Caco-2 (cell line): ENCODE measurements at regions not wholly inside any gene's neighbourhood (a gene's known extent, or its start where the extent isn't known, plus 50 kb on each side); places are given as distances from the start of the nearest gene placed in this dataset.

Experiments used
- BruUV-seq: library from RNA; stranded (reverse); fragments of 400-500 nt; replicated peaks from 2 replicates; lab custom pipeline; 2021; lab: Mats Ljungman, UMichigan
- CTCF ChIA-PET: fragments of 300-600 bp; sonication (Branson Sonifier 250); formaldehyde crosslinking; loops from one replicate; lab custom pipeline; 2022; ENCODE audit warnings: antibody characterized with exemption; lab: Charles Lee
- POLR2A ChIA-PET: fragments of 300-600 bp; sonication (Branson Sonifier 250); formaldehyde crosslinking; loops from one replicate; lab custom pipeline; 2022; ENCODE audit warnings: antibody characterized with exemption; lab: Charles Lee
- DNase-seq, 2 experiments: peaks; one replicate each; pipeline versions ENCODE4 v3.0.0 to v3.0.0-alpha.2; 2020 to 2022
- H3K27me3 ChIP-seq: replicated peaks from 2 replicates; pipeline ENCODE4 v1.6.0; 2011; ENCODE audit warnings: low read length; ENCODE audit not compliant: control insufficient read depth, insufficient read depth
- H3K36me3 ChIP-seq: 2 replicates; pipeline ENCODE4 v1.5.1; 2011; ENCODE audit warnings: low read length; ENCODE audit not compliant: control insufficient read depth, insufficient read depth
- H3K4me1 ChIP-seq: fragments of 250-450 bp; sonication (Bioruptor Pico); 2 replicates; pipeline ENCODE4 v1.5.1; 2020; ENCODE audit warnings: mild to moderate bottlenecking
- H3K4me3 ChIP-seq: 2 replicates; pipeline ENCODE4 v1.5.1; 2011; ENCODE audit warnings: low read depth, mild to moderate bottlenecking, control low read depth, low read length
- H3K9me3 ChIP-seq: fragments of 250-450 bp; sonication (Bioruptor Pico); 2 replicates; pipeline ENCODE4 v1.5.1; 2020; ENCODE audit warnings: mild to moderate bottlenecking, moderate library complexity
- H3K27ac Mint-ChIP-seq: one replicate; pipeline ENCODE4 v1.8.0; 2022; ENCODE audit warnings: mixed read lengths; ENCODE audit not compliant: unreplicated experiment
- H3K27me3 Mint-ChIP-seq: one replicate; pipeline ENCODE4 v1.8.0; 2022; ENCODE audit warnings: mixed read lengths; ENCODE audit not compliant: insufficient read depth, unreplicated experiment
- H3K36me3 Mint-ChIP-seq: one replicate; pipeline ENCODE4 v1.8.0; 2022; ENCODE audit warnings: mild to moderate bottlenecking, mixed read lengths; ENCODE audit not compliant: insufficient read depth, unreplicated experiment
- H3K4me1 Mint-ChIP-seq: one replicate; pipeline ENCODE4 v1.8.0; 2022; ENCODE audit warnings: low read depth, mixed read lengths; ENCODE audit not compliant: unreplicated experiment
- H3K4me3 Mint-ChIP-seq: one replicate; pipeline ENCODE4 v1.8.0; 2022; ENCODE audit warnings: mild to moderate bottlenecking, moderate library complexity, mixed read lengths; ENCODE audit not compliant: unreplicated experiment
- H3K9me3 Mint-ChIP-seq: one replicate; pipeline ENCODE4 v1.8.0; 2022; ENCODE audit warnings: mixed read lengths; ENCODE audit not compliant: unreplicated experiment
- intact Hi-C: fragments of 100-400 bp; cut with micrococcal nuclease; formaldehyde crosslinking; loops from one replicate; pipeline ENCODE4 v1.10.0; 2022; ENCODE audit not compliant: unreplicated experiment
- TF ChIP-seq, protein P1 (sequence below), 2 experiments: fragments of 200-600 bp in 1 of 2; IDR thresholded peaks; 1 replicate in 1 of 2; 2 replicates in 1 of 2; pipeline versions ENCODE4 v1.5.1 to v1.8.0; 2011 to 2022; ENCODE audit warnings: antibody characterized with exemption in 1 of 2, control low read depth in 1 of 2, inconsistent platforms in 1 of 2, low read depth in 1 of 2, low read length in 1 of 2, mild to moderate bottlenecking in 1 of 2, moderate library complexity in 1 of 2; ENCODE audit not compliant: insufficient read depth in 1 of 2, severe bottlenecking in 1 of 2, unreplicated experiment in 1 of 2

DNA sequence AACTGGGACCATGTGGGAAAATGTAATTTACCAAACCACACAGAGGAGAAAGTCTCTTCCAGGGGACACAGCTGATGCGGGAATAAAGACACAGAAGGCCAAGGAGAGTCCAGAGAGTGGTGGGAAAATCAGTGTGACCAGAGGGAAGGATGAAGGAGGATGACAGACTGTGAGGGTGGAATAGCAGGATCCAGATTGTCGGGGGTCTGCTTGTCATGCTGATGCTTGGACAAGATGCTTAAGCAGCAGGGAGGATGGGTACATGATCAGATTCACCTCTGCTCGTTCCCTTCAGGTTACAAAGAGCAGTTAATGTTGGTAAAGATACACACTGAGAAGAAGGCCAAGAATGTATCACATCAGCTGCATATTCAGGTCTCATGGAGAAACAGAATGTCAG, 117.1 kb upstream of the ZNF644 start:
- CTCF ChIA-PET = no interaction called here
- TF ChIP-seq, protein P1, sequence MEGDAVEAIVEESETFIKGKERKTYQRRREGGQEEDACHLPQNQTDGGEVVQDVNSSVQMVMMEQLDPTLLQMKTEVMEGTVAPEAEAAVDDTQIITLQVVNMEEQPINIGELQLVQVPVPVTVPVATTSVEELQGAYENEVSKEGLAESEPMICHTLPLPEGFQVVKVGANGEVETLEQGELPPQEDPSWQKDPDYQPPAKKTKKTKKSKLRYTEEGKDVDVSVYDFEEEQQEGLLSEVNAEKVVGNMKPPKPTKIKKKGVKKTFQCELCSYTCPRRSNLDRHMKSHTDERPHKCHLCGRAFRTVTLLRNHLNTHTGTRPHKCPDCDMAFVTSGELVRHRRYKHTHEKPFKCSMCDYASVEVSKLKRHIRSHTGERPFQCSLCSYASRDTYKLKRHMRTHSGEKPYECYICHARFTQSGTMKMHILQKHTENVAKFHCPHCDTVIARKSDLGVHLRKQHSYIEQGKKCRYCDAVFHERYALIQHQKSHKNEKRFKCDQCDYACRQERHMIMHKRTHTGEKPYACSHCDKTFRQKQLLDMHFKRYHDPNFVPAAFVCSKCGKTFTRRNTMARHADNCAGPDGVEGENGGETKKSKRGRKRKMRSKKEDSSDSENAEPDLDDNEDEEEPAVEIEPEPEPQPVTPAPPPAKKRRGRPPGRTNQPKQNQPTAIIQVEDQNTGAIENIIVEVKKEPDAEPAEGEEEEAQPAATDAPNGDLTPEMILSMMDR (IDR thresholded peaks at IDR 0.05; ENCODE audit: insufficient read depth in 1 of 2, low read depth in 1 of 2, low read length in 1 of 2, severe bottlenecking in 1 of 2, unreplicated experiment in 1 of 2) = no peak
- BruUV-seq = no TSS peak
- no peak for DNase-seq
- Mint-ChIP-seq H3K36me3 (no peaks in the 10 kb centered on the region), H3K9me3 (no peaks in the 10 kb centered on the region), H3K4me3 (no peak overlapping the region), H3K27ac (no peak overlapping the region), H3K27me3 (no peaks in the 10 kb centered on the region), H3K4me1 (no peaks in the 10 kb centered on the region)
- no peak overlapping the region for H3K4me3 ChIP-seq
- intact Hi-C loops = no loop called here
- POLR2A ChIA-PET = no interaction called here
- no peaks in the 10 kb centered on the region for H3K9me3 ChIP-seq
- H3K4me1 ChIP-seq = no peaks in the 10 kb centered on the region
- H3K36me3 ChIP-seq = no peaks in the 10 kb centered on the region
- H3K27me3 ChIP-seq = no peaks in the 10 kb centered on the region

DNA sequence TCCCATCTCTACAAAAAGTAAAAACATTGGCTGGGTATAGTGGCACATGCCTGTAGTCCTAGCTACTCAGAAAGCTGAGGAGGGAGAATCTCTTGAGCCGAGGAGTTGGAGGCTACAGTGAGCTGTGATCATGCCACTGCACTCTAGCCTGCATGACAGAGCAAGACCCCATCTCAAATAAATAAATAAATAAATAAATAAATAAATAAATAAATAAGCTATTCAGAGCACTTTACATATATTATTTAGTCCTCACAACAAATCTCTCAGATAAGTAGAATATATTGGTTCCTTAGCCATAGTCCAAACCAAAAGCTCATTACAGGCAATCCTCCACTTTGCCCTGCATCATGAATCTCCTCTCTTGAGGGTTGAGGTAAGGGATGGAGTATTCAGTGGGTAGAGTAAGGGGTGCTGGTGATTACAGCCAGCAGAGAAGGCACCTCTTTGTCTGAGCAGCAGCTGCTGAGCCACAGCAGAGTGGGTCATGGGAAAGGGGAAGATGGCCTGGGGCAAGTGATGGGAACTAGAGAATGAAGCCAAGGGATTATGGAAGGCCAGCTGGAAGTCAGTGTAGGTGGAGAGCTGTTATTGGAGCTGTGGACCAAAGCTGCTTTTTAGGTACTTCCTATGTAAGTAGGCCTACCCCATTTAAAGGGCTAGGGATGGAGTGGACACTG, 115.5 kb upstream of the ZNF644 start:
- Mint-ChIP-seq H3K9me3 (no peaks in the 10 kb centered on the region), H3K36me3 (no peaks in the 10 kb centered on the region), H3K27ac (no peak overlapping the region), H3K4me3 (no peak overlapping the region), H3K4me1 (no peaks in the 10 kb centered on the region), H3K27me3 (no peaks in the 10 kb centered on the region)
- no peaks in the 10 kb centered on the region for H3K27me3 ChIP-seq
- TF ChIP-seq, protein P1 (IDR thresholded peaks at IDR 0.05; ENCODE audit: insufficient read depth in 1 of 2, low read depth in 1 of 2, low read length in 1 of 2, severe bottlenecking in 1 of 2, unreplicated experiment in 1 of 2) = no peak
- POLR2A ChIA-PET = no interaction called here
- H3K4me1 ChIP-seq = no peaks in the 10 kb centered on the region
- DNase-seq = no peak
- H3K9me3 ChIP-seq = no peaks in the 10 kb centered on the region
- CTCF ChIA-PET = no interaction called here
- no peak overlapping the region for H3K4me3 ChIP-seq
- H3K36me3 ChIP-seq = no peaks in the 10 kb centered on the region
- intact Hi-C loops = no loop called here
- BruUV-seq = no TSS peak

DNA sequence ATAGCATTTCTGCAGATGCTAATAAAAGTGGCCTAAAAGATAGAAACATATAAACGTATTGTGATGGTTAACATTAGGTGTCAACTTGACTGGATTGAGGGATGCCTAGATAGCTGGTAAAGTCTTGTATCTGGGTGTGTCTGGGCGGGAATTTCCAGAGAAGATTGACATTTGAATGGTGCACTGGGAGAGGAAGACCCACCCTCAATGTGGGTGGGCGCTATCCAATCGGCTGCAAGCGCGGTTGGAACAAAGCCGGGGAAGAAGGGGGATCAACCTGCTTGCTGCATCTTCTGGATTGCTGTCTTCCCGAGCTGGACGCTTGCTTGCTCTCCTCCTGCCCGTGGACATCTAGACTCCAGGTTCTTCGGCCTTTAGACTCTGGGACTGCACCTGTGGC, 114.0 kb upstream of the ZNF644 start:
- DNase-seq = no peak
- Mint-ChIP-seq H3K4me1 (no peaks in the 10 kb centered on the region), H3K9me3 (no peaks in the 10 kb centered on the region), H3K27ac (no peak overlapping the region), H3K4me3 (no peak overlapping the region), H3K36me3 (no peaks in the 10 kb centered on the region), H3K27me3 (no peaks in the 10 kb centered on the region)
- POLR2A ChIA-PET = no interaction called here
- TF ChIP-seq, protein P1 (IDR thresholded peaks at IDR 0.05; ENCODE audit: insufficient read depth in 1 of 2, low read depth in 1 of 2, low read length in 1 of 2, severe bottlenecking in 1 of 2, unreplicated experiment in 1 of 2) = no peak
- CTCF ChIA-PET = no interaction called here
- Histone ChIP-seq H3K4me3 (no peak overlapping the region), H3K36me3 (no peaks in the 10 kb centered on the region), H3K9me3 (no peaks in the 10 kb centered on the region), H3K4me1 (no peaks in the 10 kb centered on the region), H3K27me3 (no peaks in the 10 kb centered on the region)
- BruUV-seq = no TSS peak
- intact Hi-C loops = no loop called here
